AG04450 (cell line): ENCODE measurements at regions not wholly inside any gene's neighbourhood (a gene's known extent, or its start where the extent isn't known, plus 50 kb on each side); places are given as distances from the start of the nearest gene placed in this dataset.
"Not testable (repeated sequence)": the region's sequence is repeated elsewhere in the genome, so short reads cannot be mapped to it uniquely, and the experiment has no call there.

Source experiments
- CTCF ChIA-PET: fragments of 300-600, 350-600 bp; formaldehyde crosslinking; extraction: SDS; loops from one replicate; lab custom pipeline; 2022; ENCODE audit warnings: antibody characterized with exemption, inconsistent platforms; lab: Charles Lee
- POLR2A ChIA-PET: fragments of 350-600 bp; formaldehyde crosslinking; extraction: SDS; loops from one replicate; lab custom pipeline; 2021; ENCODE audit warnings: antibody characterized with exemption, inconsistent platforms; lab: Yijun Ruan, JAX
- DNase-seq: peaks from one replicate; pipeline ENCODE4 v3.0.0-alpha.2; 2011; ENCODE audit warnings: low read depth, low spot score
- H3K27ac ChIP-seq: one replicate; pipeline ENCODE4 v1.5.1; 2012; ENCODE audit warnings: low read depth, low read length, control low read depth
- H3K27me3 ChIP-seq: one replicate; pipeline ENCODE4 v1.6.0; 2012; ENCODE audit warnings: low read length; ENCODE audit not compliant: control insufficient read depth, insufficient read depth
- H3K4me3 ChIP-seq: 2 replicates; pipeline ENCODE4 v1.5.1; 2011; ENCODE audit warnings: mild to moderate bottlenecking, low read depth, low read length, control low read depth
- H3K9me3 ChIP-seq: 2 replicates; pipeline ENCODE4 v1.5.1; 2012; ENCODE audit warnings: low read length; ENCODE audit not compliant: control insufficient read depth, insufficient read depth
- CTCF ChIP-seq: IDR thresholded peaks from 2 replicates; pipeline ENCODE4 v1.5.1; 2011; ENCODE audit warnings: low read depth, low read length, control low read depth, inconsistent platforms

- Histone ChIP-seq H3K27me3 (no peaks in the 10 kb centered on the region), H3K4me3 (no peak overlapping the region), H3K27ac (no peak overlapping the region), H3K9me3 (peaks cover 6% of the 10 kb centered on the region)
- CTCF ChIA-PET, result no interaction called here
- no peak for TF ChIP-seq CTCF
- no peak for DNase-seq
- POLR2A ChIA-PET, result no interaction called here
Measured at GRCh38 chr4:28009541-28009940, 1148.9 kb downstream of the STIM2 start.

- CTCF ChIA-PET, result no interaction called here
- H3K27ac ChIP-seq, result no peak overlapping the region
- H3K4me3 ChIP-seq, result no peak overlapping the region
- no peak for DNase-seq
- POLR2A ChIA-PET, result no interaction called here
- no peak for TF ChIP-seq CTCF
- H3K9me3 ChIP-seq, result peaks cover 8% of the 10 kb centered on the region
- no peaks in the 10 kb centered on the region for H3K27me3 ChIP-seq
Measured at GRCh38 chr4:28010577-28011240, 1150.1 kb downstream of the STIM2 start.

- Histone ChIP-seq H3K9me3 (peaks cover 5% of the 10 kb centered on the region), H3K27ac (no peak overlapping the region), H3K4me3 (no peak overlapping the region), H3K27me3 (no peaks in the 10 kb centered on the region)
- CTCF ChIA-PET, result no interaction called here
- DNase-seq, result no peak
- POLR2A ChIA-PET, result no interaction called here
- TF ChIP-seq CTCF, result no peak
Measured at GRCh38 chr4:28014469-28014868, 1153.8 kb downstream of the STIM2 start.

- no peak for TF ChIP-seq CTCF
- ChIA-PET POLR2A (no interaction called here), CTCF (no interaction called here)
- no peak for DNase-seq
- H3K27ac ChIP-seq, result no peak overlapping the region
- peaks cover 5% of the 10 kb centered on the region for H3K9me3 ChIP-seq
- no peaks in the 10 kb centered on the region for H3K27me3 ChIP-seq
- H3K4me3 ChIP-seq, result no peak overlapping the region
Measured at GRCh38 chr4:28015996-28016395, 1155.4 kb downstream of the STIM2 start.

- H3K9me3 ChIP-seq, H3K27me3 ChIP-seq, CTCF ChIA-PET, H3K27ac ChIP-seq, POLR2A ChIA-PET, DNase-seq, H3K4me3 ChIP-seq: not testable (repeated sequence)
Measured at GRCh38 chr4:28038253-28038652, 1177.6 kb downstream of the STIM2 start.
